ENCODE measurements at regions not wholly inside any gene's neighbourhood (a gene's known extent, or its start where the extent isn't known, plus 50 kb on each side); places are given as distances from the start of the nearest gene placed in this dataset.
A peak's percentile ranks its signal among the peaks of the same experiment; 100 is the strongest.
"Not testable (repeated sequence)": the region's sequence is repeated elsewhere in the genome, so short reads cannot be mapped to it uniquely, and the experiment has no call there.

DNA sequence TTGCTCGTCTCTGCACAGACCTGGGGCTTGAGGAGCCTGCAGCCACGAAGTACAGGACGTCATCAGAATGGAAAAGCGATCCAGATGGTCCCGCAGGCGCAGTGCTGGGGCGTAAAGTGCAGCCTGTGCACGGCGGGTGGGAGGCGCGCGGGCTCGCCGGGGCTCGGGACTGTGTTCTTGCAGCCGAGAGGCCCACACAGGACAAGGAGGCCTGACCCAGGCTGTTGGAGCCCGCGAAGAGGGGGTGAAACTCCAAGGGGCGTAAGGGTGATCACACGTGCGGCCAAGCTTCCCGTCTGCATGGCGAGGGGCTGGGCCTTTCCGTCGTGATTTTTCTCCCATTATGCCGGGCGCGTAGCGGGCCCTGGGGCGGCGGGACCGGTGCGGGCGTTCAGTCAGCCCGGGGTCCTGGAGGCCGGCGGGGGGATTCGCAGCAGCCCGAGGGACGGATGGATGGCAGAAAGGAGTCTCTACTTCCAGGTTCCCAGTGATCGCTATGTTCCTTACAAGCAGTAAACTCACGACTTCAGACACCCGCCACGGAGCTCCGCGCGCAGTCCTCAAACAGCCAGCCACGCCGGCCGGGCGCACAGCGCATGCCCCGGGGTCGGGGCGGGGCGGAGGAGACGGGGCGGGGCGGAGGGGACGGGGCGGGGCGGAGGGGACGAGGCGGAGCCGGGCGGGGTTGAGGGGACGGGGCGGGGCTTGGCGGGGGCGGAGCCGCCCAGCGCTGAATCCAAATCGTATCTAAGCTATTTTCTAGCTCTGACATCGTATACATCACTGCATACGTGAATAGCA lies 141.0 kb upstream of the KCNJ18 start:
- peak; percentile 67 for DNase-seq (ENCODE audit: low read depth, low spot score)

DNA sequence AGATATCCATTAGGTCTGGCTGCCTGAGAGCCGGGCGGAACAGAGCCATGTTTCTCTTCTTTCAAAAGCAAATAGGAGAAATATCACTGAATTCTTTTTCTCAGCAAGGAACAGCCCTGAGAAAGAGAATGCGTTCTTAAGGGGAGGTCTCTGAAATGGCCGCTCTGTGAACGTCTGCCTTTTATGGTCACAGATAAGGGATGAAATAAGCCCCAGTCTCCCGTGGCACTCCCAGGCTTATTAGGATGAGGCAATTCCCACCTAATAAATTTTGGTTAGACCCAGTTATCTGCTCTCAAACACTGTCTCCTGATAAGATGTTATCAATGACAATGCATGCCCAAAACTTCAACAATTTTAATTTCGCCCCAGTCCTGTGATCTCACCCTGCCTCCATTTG lies 133.4 kb upstream of the KCNJ18 start:
- not testable (repeated sequence) for DNase-seq (ENCODE audit: low read depth, low spot score)

DNA sequence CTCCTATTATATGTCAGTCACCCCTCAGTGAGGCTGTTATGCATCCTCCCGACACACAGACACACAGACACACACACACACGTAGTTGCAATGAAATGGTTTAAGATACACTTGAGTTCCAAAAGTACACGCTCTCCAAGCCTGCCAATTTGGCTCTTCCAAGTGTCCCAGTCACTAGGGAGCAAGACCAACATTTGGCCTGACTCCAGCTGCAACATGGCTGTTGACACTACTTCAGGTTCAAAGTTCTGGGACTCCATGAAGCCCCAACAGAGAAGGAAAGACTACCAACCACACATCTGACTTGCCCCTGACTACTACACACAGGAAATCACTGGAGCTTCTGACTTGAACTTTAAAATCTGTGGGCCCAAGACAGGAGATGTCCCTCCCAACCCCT lies 128.1 kb upstream of the KCNJ18 start:
- no peak for DNase-seq (ENCODE audit: low read depth, low spot score)

DNA sequence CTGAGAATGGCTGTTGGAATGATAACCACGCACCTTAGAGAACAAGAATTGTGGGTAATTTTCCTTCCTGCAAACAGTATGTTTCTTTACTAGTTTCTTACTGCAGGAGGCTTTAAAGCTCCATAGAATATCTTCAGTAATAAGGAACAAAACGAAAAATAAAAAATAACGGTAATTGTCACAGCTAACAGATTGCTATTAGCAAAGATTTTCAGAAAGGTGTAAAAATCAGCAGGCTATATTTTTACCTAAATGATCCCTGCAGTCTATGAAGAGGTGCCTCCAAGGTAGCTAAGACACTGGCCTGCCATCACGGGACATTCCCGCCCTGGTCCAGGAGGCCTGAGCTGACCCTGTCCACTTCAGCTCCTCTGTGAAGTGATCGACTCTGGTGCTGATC lies 127.6 kb upstream of the KCNJ18 start:
- DNase-seq (ENCODE audit: low read depth, low spot score) = not testable (repeated sequence)

DNA sequence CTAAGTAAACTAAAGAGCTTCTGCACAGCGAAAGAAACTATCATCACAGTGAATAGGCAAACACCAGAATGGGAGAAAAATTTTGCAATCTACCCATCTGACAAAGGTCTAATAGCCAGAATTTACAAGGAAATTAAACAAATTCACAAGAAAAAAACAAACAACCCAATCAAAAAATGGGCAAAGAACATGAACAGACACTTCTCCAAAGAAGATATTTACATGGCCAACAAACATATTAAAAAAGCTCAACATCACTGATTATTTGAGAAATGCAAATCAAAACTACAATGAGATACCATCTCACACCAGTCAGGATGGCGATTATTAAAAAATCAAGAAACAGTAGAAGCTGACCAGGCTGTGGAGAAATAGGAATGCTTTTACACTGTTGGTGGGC lies 121.9 kb upstream of the KCNJ18 start:
- DNase-seq (ENCODE audit: low read depth, low spot score) = not testable (repeated sequence)

DNA sequence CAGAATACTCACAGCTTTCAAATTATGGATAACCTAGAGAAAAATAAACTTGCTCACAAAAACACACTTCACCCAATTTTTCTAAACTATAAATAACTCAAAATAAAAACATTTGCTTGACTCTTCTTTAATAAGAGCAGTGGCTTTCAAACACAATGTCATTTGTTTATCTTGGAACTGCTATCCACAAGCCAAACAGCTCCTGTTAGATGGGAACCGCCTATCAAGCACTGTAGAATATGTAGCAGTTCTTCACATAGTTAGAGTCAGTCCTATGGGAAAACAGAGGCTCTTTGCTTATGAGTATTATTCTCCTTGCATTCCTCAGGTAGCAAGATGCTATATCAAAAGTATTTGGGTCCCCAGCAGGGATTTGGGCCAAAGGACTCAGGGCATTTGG lies 120.2 kb upstream of the KCNJ18 start:
- not testable (repeated sequence) for DNase-seq (ENCODE audit: low read depth, low spot score)

DNA sequence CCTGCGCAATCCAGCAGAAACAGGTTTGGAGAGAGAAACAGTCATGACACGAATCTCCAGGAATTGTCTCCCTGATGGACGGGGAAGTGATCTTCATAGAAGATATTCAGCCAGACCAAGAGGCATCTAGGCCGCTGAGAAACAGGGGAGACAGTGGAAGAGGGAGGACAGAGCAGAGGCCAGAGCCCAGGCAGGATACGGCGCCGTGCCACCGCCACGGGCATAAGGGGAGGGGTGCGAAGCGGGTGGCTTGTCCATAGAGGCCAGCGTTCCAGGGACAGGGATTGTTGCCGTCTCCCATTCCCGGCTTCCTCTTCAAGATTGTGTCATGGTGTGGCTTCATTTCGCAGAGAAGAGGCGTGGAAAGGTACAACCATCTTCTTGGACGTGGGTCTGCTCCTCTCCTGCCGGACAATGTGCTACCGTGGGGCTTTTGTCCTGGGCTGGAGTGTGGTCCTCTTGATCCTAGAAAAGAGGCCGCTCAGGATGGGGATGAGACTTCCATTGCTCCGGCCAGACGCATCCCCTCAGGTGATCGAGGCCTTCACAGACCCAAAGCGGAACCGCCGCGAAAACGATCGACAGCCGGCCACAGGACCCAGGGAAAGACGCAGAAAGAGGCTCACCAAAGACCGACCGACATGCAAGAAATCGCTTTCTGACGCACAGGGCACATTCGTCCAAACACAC lies 118.9 kb upstream of the KCNJ18 start:
- DNase-seq (ENCODE audit: low read depth, low spot score) = not testable (repeated sequence)

DNA sequence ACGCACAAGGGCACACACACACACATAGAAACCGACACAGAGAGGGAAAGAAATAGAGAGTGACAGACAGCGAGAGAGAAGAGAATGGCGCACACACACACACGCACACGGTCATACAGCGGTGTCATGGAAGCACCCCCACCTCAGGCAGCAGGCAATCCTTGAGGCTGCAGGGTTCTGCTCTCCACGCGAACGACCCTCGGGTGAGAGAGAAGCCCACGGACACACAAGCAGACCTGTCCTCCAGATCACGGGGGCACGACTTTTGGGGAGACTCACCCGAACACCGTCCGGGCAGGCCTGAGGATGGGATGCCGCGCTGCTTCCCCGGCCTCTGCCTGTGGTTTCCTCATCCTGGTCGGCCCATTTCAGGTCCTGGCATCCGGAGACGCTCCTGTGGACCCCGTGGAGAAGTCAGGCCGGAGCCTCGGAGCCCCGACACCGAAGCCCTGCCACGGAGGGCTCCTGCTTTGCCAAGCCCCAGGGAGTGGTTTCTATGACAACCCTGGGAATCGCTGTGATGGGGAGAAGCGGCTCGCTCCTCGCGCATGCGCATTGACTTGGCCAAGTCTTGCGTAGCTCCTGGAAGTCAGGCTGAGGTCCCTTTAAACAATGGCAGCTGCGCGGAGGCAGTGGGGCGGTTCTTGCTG lies 118.2 kb upstream of the KCNJ18 start:
- DNase-seq (ENCODE audit: low read depth, low spot score) = no peak

DNA sequence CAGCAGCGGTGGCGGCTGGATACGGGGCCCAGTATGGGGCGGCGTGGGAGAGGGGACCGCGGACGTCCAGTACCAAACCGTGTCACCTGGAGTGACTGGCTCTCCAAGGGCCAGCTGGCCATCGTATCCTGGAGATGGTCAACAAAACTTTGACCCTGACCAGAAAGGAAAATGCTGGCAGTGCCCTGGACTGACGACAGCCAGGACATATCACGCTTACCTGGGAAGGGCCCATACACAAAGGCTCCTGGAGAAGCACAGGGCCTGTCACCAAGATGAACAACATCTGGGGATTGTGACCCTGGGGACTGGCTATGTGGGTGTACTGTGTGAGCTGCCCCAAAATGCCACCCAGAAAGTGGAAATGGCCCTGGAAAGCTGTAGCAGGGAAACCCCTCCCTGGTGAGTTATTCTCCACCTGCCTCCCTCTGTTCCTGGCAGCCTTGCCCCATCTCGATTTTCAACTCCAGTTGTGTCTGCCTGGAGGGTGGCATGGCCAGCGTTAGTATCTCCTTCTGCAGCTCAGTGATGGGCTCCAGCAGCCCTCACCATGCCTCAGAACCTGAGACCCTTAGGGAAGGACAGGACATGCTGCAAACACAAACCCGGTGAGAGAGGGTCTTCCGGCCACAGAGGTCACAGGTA lies 117.6 kb upstream of the KCNJ18 start:
- not testable (repeated sequence) for DNase-seq (ENCODE audit: low read depth, low spot score)

DNA sequence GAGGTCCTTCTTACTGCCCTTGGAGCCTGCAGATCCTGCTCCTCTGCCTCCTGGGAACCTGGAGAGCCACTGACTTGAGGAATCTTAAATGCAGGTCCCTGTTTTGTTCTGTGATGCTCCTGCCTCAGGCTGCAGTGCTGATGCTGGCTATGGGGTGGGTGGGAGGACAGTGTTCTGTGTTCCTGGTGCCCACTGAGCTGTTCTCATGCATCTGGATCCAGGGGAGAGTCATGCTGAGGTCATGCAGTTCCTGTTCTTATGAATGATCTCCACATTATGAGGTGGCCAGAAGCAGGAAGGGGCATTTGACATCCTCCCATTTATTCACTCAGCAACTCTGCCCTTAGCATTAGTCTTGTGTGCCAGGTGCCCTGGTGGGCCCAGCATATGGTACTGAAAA lies 113.5 kb upstream of the KCNJ18 start:
- not testable (repeated sequence) for DNase-seq (ENCODE audit: low read depth, low spot score)

DNA sequence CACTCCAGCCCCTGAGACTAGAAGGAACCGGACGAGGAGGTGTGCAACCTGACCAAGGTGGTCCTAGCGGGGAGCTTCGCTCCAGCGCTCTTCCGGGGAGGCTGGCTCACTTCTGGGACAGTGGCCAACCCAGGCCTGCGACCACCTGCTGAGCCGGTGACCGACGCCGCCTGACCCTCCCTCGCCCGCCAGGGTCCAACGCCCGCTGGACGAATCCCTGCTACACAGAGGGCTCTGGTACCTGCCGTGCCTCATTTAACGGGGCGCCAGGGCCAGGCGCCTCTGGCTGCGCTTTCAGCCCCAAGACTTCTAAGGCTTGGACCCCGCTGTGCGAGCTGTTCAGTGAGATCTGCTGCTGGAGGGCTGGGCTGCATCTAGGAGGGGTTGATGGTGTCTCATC lies 99.5 kb upstream of the KCNJ18 start:
- no peak for DNase-seq (ENCODE audit: low read depth, low spot score)

DNA sequence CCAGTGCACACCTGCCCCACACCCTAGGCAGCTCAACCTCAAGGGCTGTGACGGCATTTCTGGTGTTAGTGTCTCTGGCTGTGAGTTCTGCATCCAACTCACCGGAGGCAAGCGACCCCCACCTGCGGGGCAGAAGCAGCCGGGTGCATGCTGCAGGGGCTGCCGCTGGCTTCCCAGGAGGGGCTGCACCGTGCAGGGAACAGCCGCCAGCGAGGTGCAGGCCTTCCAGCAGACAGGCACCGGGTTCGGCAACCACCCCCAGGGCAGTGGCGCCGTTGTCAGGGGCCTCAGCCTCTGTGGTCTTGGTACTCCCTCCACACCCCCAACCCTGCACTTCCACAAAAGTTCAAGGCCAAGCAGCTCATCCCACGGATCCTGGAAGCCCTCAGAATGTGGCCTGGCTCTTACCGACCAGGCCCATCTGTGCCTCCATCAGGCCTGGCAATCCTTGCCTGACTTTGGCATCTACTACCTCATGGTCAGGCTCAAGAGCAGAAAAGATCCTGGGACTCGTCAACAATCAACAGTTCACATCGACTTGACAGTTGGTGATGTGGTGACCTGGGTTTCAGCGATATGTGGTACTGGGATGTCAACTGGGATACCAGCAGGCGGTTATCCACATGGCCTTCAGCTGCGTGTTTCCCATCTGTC lies 98.7 kb upstream of the KCNJ18 start:
- not testable (repeated sequence) for DNase-seq (ENCODE audit: low read depth, low spot score)

DNA sequence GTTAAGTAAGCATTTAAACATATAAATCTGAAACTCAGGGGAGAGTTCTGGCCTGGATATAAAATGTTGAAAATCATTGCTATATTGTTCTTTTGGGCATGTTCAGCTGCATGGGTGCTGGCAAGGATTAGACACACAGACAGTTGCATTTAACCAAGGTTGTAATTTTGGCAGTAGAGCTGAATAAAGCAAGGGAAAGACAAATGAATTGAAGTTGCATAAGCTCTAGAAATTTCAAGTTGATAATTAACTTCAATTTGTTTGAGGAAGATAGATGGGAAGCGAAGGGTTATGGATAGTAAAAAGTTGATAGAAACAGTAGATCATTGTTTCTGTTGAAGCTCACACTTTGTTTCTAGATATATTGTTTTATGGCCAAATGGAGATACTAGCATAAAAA lies 97.2 kb upstream of the KCNJ18 start:
- DNase-seq (ENCODE audit: low read depth, low spot score) = no peak

DNA sequence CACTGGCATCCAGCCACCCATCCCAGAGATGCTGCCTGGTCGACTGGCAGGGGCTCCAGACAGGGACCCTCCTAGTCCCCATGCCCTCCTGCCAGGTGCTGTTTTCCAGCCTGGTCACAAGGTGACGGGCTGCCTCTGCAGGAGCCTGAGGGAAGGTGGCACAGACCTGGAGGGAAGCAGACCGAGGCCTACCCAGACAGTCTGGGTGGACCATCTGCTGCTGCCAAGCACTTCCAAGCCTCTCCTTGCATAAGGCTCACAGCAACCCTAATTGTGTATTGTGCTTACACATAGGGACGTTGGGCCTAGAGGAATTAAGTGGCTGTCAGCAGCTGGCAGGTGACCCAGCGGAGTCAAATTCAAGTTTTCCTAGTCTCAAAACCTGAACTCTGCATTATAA lies 90.1 kb upstream of the KCNJ18 start:
- DNase-seq (ENCODE audit: low read depth, low spot score) = no peak

DNA sequence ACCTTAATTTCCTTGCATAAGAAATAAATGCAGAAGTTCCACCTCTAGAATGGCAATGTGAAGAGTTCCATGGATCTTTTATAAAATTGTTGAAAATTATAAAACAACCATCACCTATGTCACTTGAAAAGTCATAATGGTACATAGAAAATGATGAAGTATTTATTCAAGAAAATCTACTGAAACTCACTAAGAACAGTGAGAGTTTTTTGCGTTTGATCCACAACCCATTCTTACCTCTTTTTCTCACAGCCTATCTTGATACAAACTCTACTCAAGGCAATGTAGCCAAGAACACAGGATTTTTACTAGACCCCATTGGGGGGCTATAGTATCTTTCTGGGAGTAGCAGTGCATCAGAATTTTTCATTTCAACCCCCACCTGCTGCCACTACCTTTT lies 89.0 kb upstream of the KCNJ18 start:
- not testable (repeated sequence) for DNase-seq (ENCODE audit: low read depth, low spot score)

DNA sequence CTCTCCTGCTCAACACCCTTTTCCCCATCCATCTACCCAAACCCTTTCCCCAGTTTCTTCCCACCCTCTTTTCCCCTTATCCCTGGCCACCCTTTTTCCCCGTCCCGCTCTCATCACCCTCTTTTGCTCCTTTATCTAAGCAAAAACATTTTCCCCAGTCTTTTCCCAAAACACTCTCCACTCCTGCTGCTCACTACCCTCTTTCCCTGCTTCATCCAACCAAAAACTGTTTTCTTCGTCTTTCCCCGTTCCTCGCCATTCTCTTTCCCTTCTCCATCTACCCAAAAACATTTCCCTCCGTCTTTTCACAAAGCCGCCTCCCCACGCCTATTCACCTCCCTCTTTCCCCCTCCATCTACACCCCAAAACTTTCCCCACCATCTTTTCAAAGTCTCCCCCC lies 80.9 kb upstream of the KCNJ18 start:
- DNase-seq (ENCODE audit: low read depth, low spot score) = not testable (repeated sequence)

DNA sequence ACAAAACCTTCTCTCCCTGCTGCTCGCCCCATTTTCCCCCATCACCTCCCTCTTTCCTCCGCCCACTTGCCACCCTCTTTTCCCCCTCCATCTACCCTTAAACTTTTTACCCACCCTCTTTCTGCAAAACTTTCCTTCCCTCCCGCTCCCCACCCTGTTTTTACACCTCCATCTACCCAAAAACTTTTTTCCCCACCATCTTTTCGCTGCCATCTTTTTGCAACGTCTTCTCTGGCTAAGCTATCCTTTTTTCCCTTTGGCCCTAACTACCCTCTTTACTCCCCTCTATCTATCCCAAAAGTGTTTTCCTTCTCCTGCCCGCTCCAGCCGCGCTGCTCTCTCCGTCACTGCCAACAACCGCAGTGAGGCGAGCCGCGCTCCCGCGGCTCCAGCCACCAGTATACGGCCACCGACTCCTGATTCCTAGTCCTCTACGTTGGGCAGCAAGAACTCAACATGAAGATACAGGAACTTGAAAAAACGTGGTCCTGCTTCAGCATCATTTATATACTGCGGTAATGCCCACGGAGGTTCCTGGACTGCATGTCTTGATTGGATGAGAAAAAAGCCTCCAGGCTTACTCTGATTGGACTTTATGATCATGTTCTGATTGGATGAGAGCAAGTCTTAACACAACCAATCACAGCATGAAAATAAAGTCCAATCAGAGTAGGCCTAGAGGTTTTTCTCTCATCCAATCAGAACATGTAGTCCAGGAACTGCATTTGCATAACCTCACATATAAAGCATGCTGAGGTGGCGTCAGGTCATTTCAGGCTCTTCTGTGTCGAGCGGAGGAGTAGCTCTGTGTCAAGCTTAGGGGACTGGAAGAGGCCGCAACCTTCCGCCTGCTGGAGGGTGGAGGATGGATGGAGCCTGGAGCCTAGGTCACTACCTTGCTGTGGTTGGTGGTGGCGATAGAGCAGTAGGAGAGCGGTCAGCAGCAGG lies 79.9 kb upstream of the KCNJ18 start:
- DNase-seq (ENCODE audit: low read depth, low spot score) = not testable (repeated sequence)

DNA sequence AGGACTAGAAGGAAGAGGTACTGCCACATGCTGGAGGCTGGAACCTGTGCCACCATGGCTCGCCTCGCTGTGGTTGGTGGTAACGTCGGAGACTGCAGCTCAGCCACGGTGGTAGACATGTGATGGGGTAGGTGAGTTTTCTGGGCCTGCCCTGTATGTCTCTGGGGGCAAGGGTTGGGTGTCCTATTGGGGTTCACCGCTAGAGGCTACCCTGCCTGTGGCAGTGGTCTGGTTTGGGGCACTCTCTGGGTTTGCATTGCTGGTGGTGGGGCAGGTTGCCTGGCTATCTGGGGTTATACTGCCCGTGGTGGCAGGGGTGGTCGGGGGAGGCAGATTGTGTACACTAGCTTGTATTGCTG lies 79.3 kb upstream of the KCNJ18 start:
- DNase-seq (ENCODE audit: low read depth, low spot score) = no peak

DNA sequence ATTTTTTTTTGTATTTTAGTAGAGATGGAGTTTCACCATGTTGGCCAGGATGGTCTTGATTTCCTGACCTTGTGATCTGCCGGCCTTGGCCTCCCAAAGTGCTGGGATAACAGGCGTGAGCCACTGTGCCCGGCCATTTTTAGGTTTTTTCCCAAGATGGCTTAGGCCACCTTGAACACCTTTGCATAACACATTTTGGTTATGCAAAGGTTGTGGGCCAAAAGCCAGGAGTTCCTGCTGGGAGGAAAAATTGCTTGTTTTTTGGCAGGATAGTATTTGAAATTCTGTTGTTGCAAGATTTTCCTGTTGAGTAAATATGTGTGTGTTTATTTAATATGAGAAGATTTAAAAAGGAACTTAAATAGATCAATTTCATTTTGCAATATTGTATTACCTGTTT lies 65.3 kb upstream of the KCNJ18 start:
- not testable (repeated sequence) for DNase-seq (ENCODE audit: low read depth, low spot score)
